SK-N-SH treated with all-trans-retinoic acid at 6 μM for 48 hours (cell line): ENCODE measurements at regions not wholly inside any gene's neighbourhood (a gene's known extent, or its start where the extent isn't known, plus 50 kb on each side); places are given as distances from the start of the nearest gene placed in this dataset.

Experiments
- ATAC-seq: fragments of 200-7000 bp; cut with Tn5 transposase; 3 replicates; pipeline ENCODE4 v1.9.1; 2020; ENCODE audit warnings: mild to moderate bottlenecking, moderate library complexity
- ARNTL ChIP-seq: fragments of 450-650 bp; formaldehyde crosslinking; IDR thresholded peaks from 2 replicates; pipeline ENCODE4 v1.5.0; 2020; ENCODE audit warnings: low read depth, mild to moderate bottlenecking, moderate library complexity, borderline replicate concordance
- BACH2 ChIP-seq: fragments of 250-450 bp; sonication (Bioruptor Pico); IDR thresholded peaks from 2 replicates; pipeline ENCODE4 v1.9.0; 2021; ENCODE audit warnings: mild to moderate bottlenecking, borderline replicate concordance
- CREB5 ChIP-seq: fragments of 250-450 bp; sonication (Bioruptor Pico); IDR thresholded peaks from 2 replicates; pipeline ENCODE4 v1.5.1; 2020; ENCODE audit warnings: low read depth, mild to moderate bottlenecking, moderate library complexity
- CSDC2 ChIP-seq: fragments of 250-450 bp; sonication (Bioruptor Pico); IDR thresholded peaks from 2 replicates; pipeline ENCODE4 v1.5.0; 2020; ENCODE audit warnings: mild to moderate bottlenecking, moderate library complexity
- CSRNP3 ChIP-seq: fragments of 250-450 bp; sonication (Bioruptor Pico); IDR thresholded peaks from 2 replicates; pipeline ENCODE4 v1.5.1; 2021; ENCODE audit warnings: mild to moderate bottlenecking, moderate library complexity
- ESRRG ChIP-seq: fragments of 250-450 bp; sonication (Bioruptor Pico); IDR thresholded peaks from 2 replicates; pipeline ENCODE4 v1.6.1; 2021; ENCODE audit warnings: mild to moderate bottlenecking
- GLIS3 ChIP-seq: fragments of 250-450 bp; sonication (Bioruptor Pico); IDR thresholded peaks from 2 replicates; pipeline ENCODE4 v1.5.0; 2020; ENCODE audit warnings: mild to moderate bottlenecking, moderate library complexity
- ISL1 ChIP-seq: fragments of 250-450 bp; sonication (Bioruptor Pico); IDR thresholded peaks from 2 replicates; pipeline ENCODE4 v2.1.2; 2022; ENCODE audit warnings: mild to moderate bottlenecking, moderate library complexity
- OSR1 ChIP-seq: fragments of 250-450 bp; sonication (Bioruptor Pico); IDR thresholded peaks from 2 replicates; pipeline ENCODE4 v1.8.0; 2022; ENCODE audit warnings: moderate library complexity, mild to moderate bottlenecking, inconsistent platforms
- PATZ1 ChIP-seq: fragments of 250-450 bp; sonication (Bioruptor Pico); IDR thresholded peaks from 2 replicates; pipeline ENCODE4 v1.8.0; 2020; ENCODE audit warnings: mild to moderate bottlenecking, moderate library complexity, borderline replicate concordance
- PPARA ChIP-seq: fragments of 250-450 bp; sonication (Bioruptor Pico); IDR thresholded peaks from 2 replicates; pipeline ENCODE4 v1.5.0; 2020; ENCODE audit warnings: mild to moderate bottlenecking, borderline replicate concordance
- RARB ChIP-seq: fragments of 250-450 bp; sonication (Bioruptor Pico); IDR thresholded peaks from 2 replicates; pipeline ENCODE4 v1.8.0; 2021; ENCODE audit warnings: mild to moderate bottlenecking, moderate library complexity
- SNAI2 ChIP-seq: fragments of 250-450 bp; sonication (Bioruptor Pico); IDR thresholded peaks from 2 replicates; pipeline ENCODE4 v1.5.0; 2020; ENCODE audit warnings: mild to moderate bottlenecking, moderate library complexity
- TCF4 ChIP-seq: fragments of 250-450 bp; sonication (Bioruptor Pico); IDR thresholded peaks from 2 replicates; pipeline ENCODE4 v1.8.0; 2021; ENCODE audit warnings: mild to moderate bottlenecking, moderate library complexity, borderline replicate concordance
- TOX ChIP-seq: fragments of 250-450 bp; sonication (Bioruptor Pico); IDR thresholded peaks from 2 replicates; pipeline ENCODE4 v1.8.0; 2021; ENCODE audit warnings: mild to moderate bottlenecking, moderate library complexity, borderline replicate concordance
- TSHZ2 ChIP-seq: fragments of 250-450 bp; sonication (Bioruptor Pico); IDR thresholded peaks from 2 replicates; pipeline ENCODE4 v1.5.0; 2020; ENCODE audit warnings: mild to moderate bottlenecking, moderate library complexity
- ZFP3 ChIP-seq: fragments of 250-450 bp; sonication (Bioruptor Pico); IDR thresholded peaks from 2 replicates; pipeline ENCODE4 v1.5.0; 2020; ENCODE audit warnings: mild to moderate bottlenecking, moderate library complexity
- ZFP30 ChIP-seq: fragments of 450-650 bp; formaldehyde crosslinking; IDR thresholded peaks from 2 replicates; pipeline ENCODE4 v1.5.0; 2022; ENCODE audit warnings: mild to moderate bottlenecking, moderate library complexity
- ZNF565 ChIP-seq: fragments of 450-650 bp; formaldehyde crosslinking; conservative IDR thresholded peaks from 2 replicates; pipeline ENCODE4 v1.5.0; 2020; ENCODE audit warnings: low read depth, mild to moderate bottlenecking, moderate library complexity
- ZNF70 ChIP-seq: fragments of 450-650 bp; formaldehyde crosslinking; IDR thresholded peaks from 2 replicates; pipeline ENCODE4 v1.5.0; 2020; ENCODE audit warnings: mild to moderate bottlenecking, moderate library complexity
- ZNF8 ChIP-seq: fragments of 450-650 bp; formaldehyde crosslinking; IDR thresholded peaks from 2 replicates; pipeline ENCODE4 v1.5.0; 2020; ENCODE audit warnings: mild to moderate bottlenecking, moderate library complexity
- TF ChIP-seq, protein P1 (sequence below): fragments of 250-450 bp; sonication (Bioruptor Pico); IDR thresholded peaks from 2 replicates; pipeline ENCODE4 v1.8.0; 2021; ENCODE audit warnings: low read depth, mild to moderate bottlenecking, moderate library complexity, borderline replicate concordance

GRCh38 chr14:38128640-38129039, 79.1 kb upstream of the SSTR1 start:
- no peak for ATAC-seq
- TF ChIP-seq ZNF565 (CRISPR knock-in tag) (no peak), ZFP30 (CRISPR knock-in tag) (no peak), CSRNP3 (no peak), ZNF70 (CRISPR knock-in tag) (no peak), ZNF8 (CRISPR knock-in tag) (no peak), TSHZ2 (no peak), ARNTL (CRISPR knock-in tag) (no peak), RARB (CRISPR knock-in tag) (no peak), PPARA (CRISPR knock-in tag) (no peak), ZFP3 (no peak), TCF4 (CRISPR knock-in tag) (no peak), SNAI2 (CRISPR knock-in tag) (no peak), ISL1 (CRISPR knock-in tag) (no peak), GLIS3 (CRISPR knock-in tag) (no peak), CSDC2 (CRISPR knock-in tag) (no peak)
- TF ChIP-seq, protein P1, sequence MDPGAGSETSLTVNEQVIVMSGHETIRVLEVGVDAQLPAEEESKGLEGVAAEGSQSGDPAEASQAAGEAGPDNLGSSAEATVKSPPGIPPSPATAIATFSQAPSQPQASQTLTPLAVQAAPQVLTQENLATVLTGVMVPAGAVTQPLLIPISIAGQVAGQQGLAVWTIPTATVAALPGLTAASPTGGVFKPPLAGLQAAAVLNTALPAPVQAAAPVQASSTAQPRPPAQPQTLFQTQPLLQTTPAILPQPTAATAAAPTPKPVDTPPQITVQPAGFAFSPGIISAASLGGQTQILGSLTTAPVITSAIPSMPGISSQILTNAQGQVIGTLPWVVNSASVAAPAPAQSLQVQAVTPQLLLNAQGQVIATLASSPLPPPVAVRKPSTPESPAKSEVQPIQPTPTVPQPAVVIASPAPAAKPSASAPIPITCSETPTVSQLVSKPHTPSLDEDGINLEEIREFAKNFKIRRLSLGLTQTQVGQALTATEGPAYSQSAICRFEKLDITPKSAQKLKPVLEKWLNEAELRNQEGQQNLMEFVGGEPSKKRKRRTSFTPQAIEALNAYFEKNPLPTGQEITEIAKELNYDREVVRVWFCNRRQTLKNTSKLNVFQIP (CRISPR knock-in tag) = no peak

DNA sequence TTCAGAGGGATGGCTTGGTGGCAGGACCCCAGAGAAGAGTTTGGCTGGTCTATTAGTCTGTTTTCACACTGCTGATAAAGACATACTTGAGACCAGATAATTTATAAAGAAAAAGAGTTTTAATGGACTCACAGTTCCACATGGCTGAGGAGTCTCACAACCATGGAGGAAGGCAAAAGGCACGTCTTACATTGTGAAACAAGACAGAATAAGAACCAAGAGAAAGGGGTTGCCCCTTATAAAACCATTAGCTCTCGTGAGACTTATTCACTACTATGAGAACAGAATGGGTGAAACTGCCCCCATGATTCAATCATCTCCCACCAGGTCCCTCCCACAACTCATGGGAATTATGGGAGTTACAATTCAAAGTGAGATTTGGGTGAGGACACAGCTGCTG, 78.5 kb upstream of the SSTR1 start:
- ATAC-seq = no peak
- TF ChIP-seq ARNTL (CRISPR knock-in tag) (no peak), TSHZ2 (no peak), RARB (CRISPR knock-in tag) (no peak), BACH2 (CRISPR knock-in tag) (no peak), ZNF70 (CRISPR knock-in tag) (no peak), OSR1 (CRISPR knock-in tag) (no peak)

- no peak for ATAC-seq
These were observed 78.0 kb upstream of the SSTR1 start for GRCh38 chr14:38129705-38130104.

More at GRCh38 chr14:38129705-38130104, 78.0 kb upstream of the SSTR1 start:
- TF ChIP-seq CSRNP3 (no peak), ZFP30 (CRISPR knock-in tag) (no peak), GLIS3 (CRISPR knock-in tag) (no peak), ESRRG (CRISPR knock-in tag) (no peak), ARNTL (CRISPR knock-in tag) (no peak), OSR1 (CRISPR knock-in tag) (no peak), ZNF565 (CRISPR knock-in tag) (no peak), PATZ1 (no peak), CREB5 (CRISPR knock-in tag) (no peak), ZFP3 (no peak), RARB (CRISPR knock-in tag) (no peak), TOX (CRISPR knock-in tag) (no peak), CSDC2 (CRISPR knock-in tag) (no peak), ZNF8 (CRISPR knock-in tag) (no peak), SNAI2 (CRISPR knock-in tag) (no peak)
- TF ChIP-seq, protein P1 (CRISPR knock-in tag) = no peak
